Fibroblast of skin of right biceps (primary cell): ENCODE measurements at regions not wholly inside any gene's neighbourhood (a gene's known extent, or its start where the extent isn't known, plus 50 kb on each side); places are given as distances from the start of the nearest gene placed in this dataset.
"Not testable (repeated sequence)": the region's sequence is repeated elsewhere in the genome, so short reads cannot be mapped to it uniquely, and the experiment has no call there.

ENCODE experiments used
- DNase-seq: peaks from one replicate; pipeline ENCODE4 v3.0.0-alpha.2; 2013

- peak; percentile 66 for DNase-seq
Measured at GRCh38 chr14:100422556-100423316, 99.6 kb downstream of the SLC25A47 start.

GRCh38 chr14:100423317-100424010, 100.3 kb downstream of the SLC25A47 start:
- no peak for DNase-seq

- no peak for DNase-seq
Measured at GRCh38 chr14:100424504-100425428, 101.6 kb downstream of the SLC25A47 start.

GRCh38 chr14:100425429-100425827, 102.3 kb downstream of the SLC25A47 start:
- no peak for DNase-seq

- no peak for DNase-seq
Measured at GRCh38 chr14:100426314-100426713, 103.2 kb downstream of the SLC25A47 start.

- no peak for DNase-seq
Measured at GRCh38 chr14:100427166-100427565, 104.0 kb downstream of the SLC25A47 start.

- DNase-seq = peak; percentile 84
Measured at GRCh38 chr14:100428727-100429126, 105.6 kb downstream of the SLC25A47 start.

- DNase-seq = no peak
Measured at GRCh38 chr14:100429537-100429936, 106.4 kb downstream of the SLC25A47 start.

GRCh38 chr14:100430571-100430970, 107.4 kb downstream of the SLC25A47 start:
- DNase-seq = no peak

- DNase-seq = not testable (repeated sequence)
Measured at GRCh38 chr14:100431461-100431860, 108.3 kb downstream of the SLC25A47 start.

- DNase-seq = no peak
Measured at GRCh38 chr14:100432652-100433427, 109.7 kb downstream of the SLC25A47 start.

- DNase-seq = no peak
Measured at GRCh38 chr14:100433428-100433814, 110.3 kb downstream of the SLC25A47 start.

GRCh38 chr14:100434033-100434601, 111.0 kb downstream of the SLC25A47 start:
- DNase-seq = no peak

- DNase-seq = no peak
Measured at GRCh38 chr14:100434911-100435438, 111.8 kb downstream of the SLC25A47 start.

- DNase-seq = no peak
Measured at GRCh38 chr14:100435459-100435858, 112.3 kb downstream of the SLC25A47 start.

- no peak for DNase-seq
Measured at GRCh38 chr14:100436745-100437406, 113.7 kb downstream of the SLC25A47 start.

- DNase-seq = no peak
Measured at GRCh38 chr14:100438271-100438670, 115.1 kb downstream of the SLC25A47 start.

- DNase-seq = peak; percentile 70
Measured at GRCh38 chr14:100438678-100439592, 115.8 kb downstream of the SLC25A47 start.

- DNase-seq = no peak
Measured at GRCh38 chr14:100439781-100440180, 116.6 kb downstream of the SLC25A47 start.

GRCh38 chr14:100440207-100440631, 117.1 kb downstream of the SLC25A47 start:
- peak; percentile 69 for DNase-seq
